HepG2 (cell line): ENCODE measurements at regions not wholly inside any gene's neighbourhood (a gene's known extent, or its start where the extent isn't known, plus 50 kb on each side); places are given as distances from the start of the nearest gene placed in this dataset.

Source experiments
- ATAC-seq: fragments of 200-7000 bp; cut with Tn5 transposase; 3 replicates; pipeline ENCODE4 v1.9.1; 2020; ENCODE audit warnings: mild to moderate bottlenecking, moderate library complexity
- BruUV-seq: library from RNA; stranded (reverse); fragments of 400-500 nt; replicated peaks from 2 replicates; lab custom pipeline; 2021; lab: Mats Ljungman, UMichigan
- CTCF ChIA-PET: fragments of 300-600 bp; formaldehyde crosslinking; extraction: SDS; loops from one replicate; lab custom pipeline; 2021; ENCODE audit warnings: low total read pairs, inconsistent platforms, low intra/inter-chr PET ratio; lab: Yijun Ruan, JAX
- POLR2A ChIA-PET: fragments of 350-600 bp; sonication (Branson Sonifier 250); formaldehyde crosslinking; loops from one replicate; lab custom pipeline; 2020; ENCODE audit warnings: antibody characterized with exemption, inconsistent platforms; lab: Yijun Ruan, JAX
- DNase-seq: peaks from one replicate; pipeline ENCODE4 v3.0.0-alpha.2; 2015; ENCODE audit warnings: low spot score
- FAIRE-seq: peaks from 3 replicates; lab custom pipeline; 2011; peaks lifted over from hg19 to GRCh38; lab: Jason Lieb, UNC
- H2AFZ ChIP-seq: one replicate; pipeline ENCODE4 v1.6.1; 2011; ENCODE audit warnings: low read length, inconsistent platforms
- H3K27ac ChIP-seq: fragments of 300-600 bp; 3 replicates; pipeline ENCODE4 v1.8.0; 2011; ENCODE audit warnings: mixed run types, mild to moderate bottlenecking, mixed read lengths, low read length, inconsistent platforms; ENCODE audit not compliant: insufficient read depth; ENCODE audit errors: extremely low read length
- H3K27me3 ChIP-seq, 2 experiments: fragments of 200-600 bp in 1 of 2; 2 replicates in 1 of 2; 3 replicates in 1 of 2; pipeline versions ENCODE4 v1.6.0 to v1.8.0; 2011; ENCODE audit warnings: low read length in 2 of 2, mild to moderate bottlenecking in 2 of 2, moderate library complexity in 2 of 2, inconsistent platforms in 1 of 2; ENCODE audit not compliant: insufficient read depth in 2 of 2, control insufficient read depth in 1 of 2
- H3K36me3 ChIP-seq, 2 experiments: fragments of 200-600 bp in 1 of 2; replicated peaks in 1 of 2; 2 replicates in 1 of 2; 3 replicates in 1 of 2; pipeline versions ENCODE4 v1.5.1 to v1.8.0; 2011; ENCODE audit warnings: low read length in 2 of 2, inconsistent platforms in 1 of 2; ENCODE audit not compliant: insufficient read depth in 2 of 2, control insufficient read depth in 1 of 2
- H3K4me1 ChIP-seq: 2 replicates; pipeline ENCODE4 v1.5.1; 2012; ENCODE audit warnings: low read length, inconsistent platforms; ENCODE audit not compliant: insufficient read depth
- H3K4me2 ChIP-seq: 2 replicates; pipeline ENCODE4 v1.6.0; 2011; ENCODE audit warnings: low read depth, low read length, inconsistent platforms
- H3K4me3 ChIP-seq, 3 experiments: fragments of 200-600 bp in 1 of 3; sonication (generic), shearing (Covaris generic) in 1 of 3; replicated peaks in 1 of 3; 2 replicates each; pipeline ENCODE4 v1.5.1; 2011 to 2016; ENCODE audit warnings: low read length in 3 of 3, inconsistent platforms in 2 of 3, low read depth in 2 of 3, mild to moderate bottlenecking in 2 of 3, control low read depth in 1 of 3, mixed read lengths in 1 of 3; ENCODE audit not compliant: insufficient read depth in 1 of 3
- H3K79me2 ChIP-seq: one replicate; pipeline ENCODE4 v1.6.1; 2011; ENCODE audit warnings: low read length, inconsistent platforms; ENCODE audit not compliant: insufficient read depth
- H3K9ac ChIP-seq: 2 replicates; pipeline ENCODE4 v1.6.0; 2011; ENCODE audit warnings: mild to moderate bottlenecking, low read depth, low read length, inconsistent platforms; ENCODE audit not compliant: insufficient read depth
- H3K9me3 ChIP-seq: 2 replicates; pipeline ENCODE4 v1.5.1; 2012; ENCODE audit warnings: mild to moderate bottlenecking, low read length
- H4K20me1 ChIP-seq: 2 replicates; pipeline ENCODE4 v1.6.0; 2011; ENCODE audit warnings: inconsistent platforms, mild to moderate bottlenecking, low read length, moderate library complexity; ENCODE audit not compliant: insufficient read depth
- FOXK1 ChIP-seq: sonication (generic); formaldehyde crosslinking; IDR thresholded peaks from 2 replicates; pipeline ENCODE4 v1.4.0; 2020; ENCODE audit warnings: low read depth, missing genetic modification reagents, borderline replicate concordance
- GABPA ChIP-seq, 2 experiments: IDR thresholded peaks; 2 replicates each; pipeline ENCODE4 v1.6.1; 2011 to 2016; ENCODE audit warnings: low read depth in 2 of 2, low read length in 1 of 2, missing biosample characterization in 1 of 2, missing genetic modification characterization in 1 of 2
- GZF1 ChIP-seq: sonication (generic); formaldehyde crosslinking; IDR thresholded peaks from 2 replicates; pipeline ENCODE4 v1.5.1; 2020; ENCODE audit warnings: mild to moderate bottlenecking, missing genetic modification reagents
- PRMT3 ChIP-seq: sonication (generic); formaldehyde crosslinking; IDR thresholded peaks from 2 replicates; pipeline ENCODE4 v1.8.1; 2022; ENCODE audit warnings: low read depth, mild to moderate bottlenecking, moderate library complexity, missing genetic modification reagents, borderline replicate concordance
- RFXAP ChIP-seq: sonication (generic); formaldehyde crosslinking; IDR thresholded peaks from 2 replicates; pipeline ENCODE4 v1.4.0; 2020; ENCODE audit warnings: missing genetic modification reagents, borderline replicate concordance
- TRIM24 ChIP-seq: sonication (generic); formaldehyde crosslinking; IDR thresholded peaks from 2 replicates; pipeline ENCODE4 v1.8.0; 2022; ENCODE audit warnings: mild to moderate bottlenecking, missing genetic modification reagents
- ZFP36L2 ChIP-seq: sonication (generic); formaldehyde crosslinking; IDR thresholded peaks from 2 replicates; pipeline ENCODE4 v1.4.0; 2020; ENCODE audit warnings: missing genetic modification reagents
- ZNF83 ChIP-seq: sonication (generic); formaldehyde crosslinking; IDR thresholded peaks from 2 replicates; pipeline ENCODE4 v1.4.0; 2020; ENCODE audit warnings: missing genetic modification reagents, mild to moderate bottlenecking, borderline replicate concordance
- ZSCAN20 ChIP-seq: sonication (generic); formaldehyde crosslinking; IDR thresholded peaks from 2 replicates; pipeline ENCODE4 v1.4.0; 2020; ENCODE audit warnings: missing genetic modification reagents, mild to moderate bottlenecking, borderline replicate concordance
- WGBS: methylation state at CpG from one replicate; pipeline ENCODE4 v1.1.6; 2017; ENCODE audit warnings: low lambda C conversion rate; 5-methylcytosine and 5-hydroxymethylcytosine counted together
- in situ Hi-C: cut with HindIII; loops from 2 replicates; pipeline ENCODE4 v1.10.0; 2017; ENCODE audit warnings: low pct_unique_long_range_greater_than_20kb; ENCODE audit not compliant: extremely low pct_ligation_motif_present
- intact Hi-C: fragments of 100-400 bp; cut with micrococcal nuclease; formaldehyde crosslinking; loops from one replicate; pipeline ENCODE4 v1.10.0; 2022; ENCODE audit not compliant: unreplicated experiment
- TF ChIP-seq, protein P1 (sequence below): sonication (generic); formaldehyde crosslinking; IDR thresholded peaks from 2 replicates; pipeline ENCODE4 v1.5.0; 2020; ENCODE audit warnings: missing genetic modification reagents
- TF ChIP-seq, protein P2 (sequence below): sonication (generic); formaldehyde crosslinking; IDR thresholded peaks from 2 replicates; pipeline ENCODE4 v1.4.0; 2020; ENCODE audit warnings: missing genetic modification reagents
- TF ChIP-seq, protein P3 (sequence below): sonication (generic); formaldehyde crosslinking; IDR thresholded peaks from 2 replicates; pipeline ENCODE4 v1.4.0; 2020; ENCODE audit warnings: missing genetic modification reagents, mild to moderate bottlenecking, borderline replicate concordance
- TF ChIP-seq, protein P4 (sequence below): sonication (generic); formaldehyde crosslinking; IDR thresholded peaks from 2 replicates; pipeline ENCODE4 v1.8.0; 2022; ENCODE audit warnings: missing genetic modification reagents, mild to moderate bottlenecking, inconsistent platforms, borderline replicate concordance

DNA sequence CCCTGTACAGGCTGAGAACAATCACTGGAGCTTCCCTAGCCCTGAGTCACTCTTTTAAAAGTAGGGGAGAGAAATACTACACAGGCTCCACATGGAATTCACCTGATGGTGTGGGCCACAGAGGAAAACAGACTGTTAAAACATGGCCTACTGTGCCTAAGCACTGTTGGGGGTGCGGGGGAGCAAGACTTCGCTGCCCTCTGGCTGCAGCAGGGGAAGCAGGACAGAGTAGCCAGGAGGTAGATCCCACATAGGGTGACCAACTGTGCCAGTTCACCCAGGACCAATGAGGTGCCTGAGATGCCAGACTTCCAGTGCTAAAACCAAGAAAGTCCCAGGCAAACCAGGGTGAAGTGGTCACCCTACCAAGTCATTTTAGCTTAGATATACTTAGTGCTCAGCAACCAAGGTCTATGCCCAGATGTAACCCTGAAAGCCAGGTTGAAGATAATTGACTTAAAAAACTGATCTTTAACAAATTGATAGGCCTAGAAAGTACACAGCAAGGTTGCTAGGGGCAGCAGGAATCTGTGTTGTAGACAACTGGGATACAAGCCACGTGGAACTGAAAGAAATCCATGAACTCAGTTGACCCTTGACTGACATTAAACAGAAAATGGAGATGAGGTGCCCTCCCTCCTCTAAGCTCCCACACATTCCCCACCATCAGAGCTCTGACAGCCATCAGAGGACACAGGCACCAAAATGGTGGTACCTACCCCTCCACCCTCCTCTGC is 344.2 kb upstream of the PPP2R3A start:
- CTCF ChIA-PET: no interaction called here
- WGBS: 0% methylated on average over 3 of the region's 3 CpGs
- in situ Hi-C loops: no loop called here
- ATAC-seq: no peak
- Histone ChIP-seq H4K20me1 (no peaks in the 10 kb centered on the region), H3K27ac (no peak overlapping the region), H3K9me3 (no peaks in the 10 kb centered on the region), H3K27me3 (no peaks in the 10 kb centered on the region; a peak in 1 of 5 replicates), H3K36me3 (no peaks in the 10 kb centered on the region), H2AFZ (no peak overlapping the region), H3K79me2 (no peaks in the 10 kb centered on the region), H3K4me2 (no peak overlapping the region), H3K4me3 (no peak overlapping the region), H3K4me1 (no peaks in the 10 kb centered on the region), H3K9ac (no peak overlapping the region)
- intact Hi-C loops: no loop called here
- POLR2A ChIA-PET: no interaction called here
- no peak for DNase-seq
- BruUV-seq: no TSS peak
- FAIRE-seq: no peak
- no peak for TF ChIP-seq GABPA (IDR thresholded peaks at IDR 0.05; ENCODE audit: low read depth, low read length)
- TF ChIP-seq GABPA (CRISPR knock-in tag; IDR thresholded peaks at IDR 0.05; ENCODE audit: low read depth): no peak
- TF ChIP-seq, protein P1, sequence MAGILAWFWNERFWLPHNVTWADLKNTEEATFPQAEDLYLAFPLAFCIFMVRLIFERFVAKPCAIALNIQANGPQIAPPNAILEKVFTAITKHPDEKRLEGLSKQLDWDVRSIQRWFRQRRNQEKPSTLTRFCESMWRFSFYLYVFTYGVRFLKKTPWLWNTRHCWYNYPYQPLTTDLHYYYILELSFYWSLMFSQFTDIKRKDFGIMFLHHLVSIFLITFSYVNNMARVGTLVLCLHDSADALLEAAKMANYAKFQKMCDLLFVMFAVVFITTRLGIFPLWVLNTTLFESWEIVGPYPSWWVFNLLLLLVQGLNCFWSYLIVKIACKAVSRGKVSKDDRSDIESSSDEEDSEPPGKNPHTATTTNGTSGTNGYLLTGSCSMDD (CRISPR knock-in tag): no peak
- TF ChIP-seq TRIM24: no peak
- no peak for TF ChIP-seq RFXAP
- TF ChIP-seq, protein P2, sequence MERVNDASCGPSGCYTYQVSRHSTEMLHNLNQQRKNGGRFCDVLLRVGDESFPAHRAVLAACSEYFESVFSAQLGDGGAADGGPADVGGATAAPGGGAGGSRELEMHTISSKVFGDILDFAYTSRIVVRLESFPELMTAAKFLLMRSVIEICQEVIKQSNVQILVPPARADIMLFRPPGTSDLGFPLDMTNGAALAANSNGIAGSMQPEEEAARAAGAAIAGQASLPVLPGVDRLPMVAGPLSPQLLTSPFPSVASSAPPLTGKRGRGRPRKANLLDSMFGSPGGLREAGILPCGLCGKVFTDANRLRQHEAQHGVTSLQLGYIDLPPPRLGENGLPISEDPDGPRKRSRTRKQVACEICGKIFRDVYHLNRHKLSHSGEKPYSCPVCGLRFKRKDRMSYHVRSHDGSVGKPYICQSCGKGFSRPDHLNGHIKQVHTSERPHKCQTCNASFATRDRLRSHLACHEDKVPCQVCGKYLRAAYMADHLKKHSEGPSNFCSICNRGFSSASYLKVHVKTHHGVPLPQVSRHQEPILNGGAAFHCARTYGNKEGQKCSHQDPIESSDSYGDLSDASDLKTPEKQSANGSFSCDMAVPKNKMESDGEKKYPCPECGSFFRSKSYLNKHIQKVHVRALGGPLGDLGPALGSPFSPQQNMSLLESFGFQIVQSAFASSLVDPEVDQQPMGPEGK: no peak
- no peak for TF ChIP-seq GZF1
- no peak for TF ChIP-seq PRMT3 (CRISPR knock-in tag)
- TF ChIP-seq ZNF83 (CRISPR knock-in tag): no peak
- TF ChIP-seq, protein P3, sequence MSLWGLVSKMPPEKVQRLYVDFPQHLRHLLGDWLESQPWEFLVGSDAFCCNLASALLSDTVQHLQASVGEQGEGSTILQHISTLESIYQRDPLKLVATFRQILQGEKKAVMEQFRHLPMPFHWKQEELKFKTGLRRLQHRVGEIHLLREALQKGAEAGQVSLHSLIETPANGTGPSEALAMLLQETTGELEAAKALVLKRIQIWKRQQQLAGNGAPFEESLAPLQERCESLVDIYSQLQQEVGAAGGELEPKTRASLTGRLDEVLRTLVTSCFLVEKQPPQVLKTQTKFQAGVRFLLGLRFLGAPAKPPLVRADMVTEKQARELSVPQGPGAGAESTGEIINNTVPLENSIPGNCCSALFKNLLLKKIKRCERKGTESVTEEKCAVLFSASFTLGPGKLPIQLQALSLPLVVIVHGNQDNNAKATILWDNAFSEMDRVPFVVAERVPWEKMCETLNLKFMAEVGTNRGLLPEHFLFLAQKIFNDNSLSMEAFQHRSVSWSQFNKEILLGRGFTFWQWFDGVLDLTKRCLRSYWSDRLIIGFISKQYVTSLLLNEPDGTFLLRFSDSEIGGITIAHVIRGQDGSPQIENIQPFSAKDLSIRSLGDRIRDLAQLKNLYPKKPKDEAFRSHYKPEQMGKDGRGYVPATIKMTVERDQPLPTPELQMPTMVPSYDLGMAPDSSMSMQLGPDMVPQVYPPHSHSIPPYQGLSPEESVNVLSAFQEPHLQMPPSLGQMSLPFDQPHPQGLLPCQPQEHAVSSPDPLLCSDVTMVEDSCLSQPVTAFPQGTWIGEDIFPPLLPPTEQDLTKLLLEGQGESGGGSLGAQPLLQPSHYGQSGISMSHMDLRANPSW (CRISPR knock-in tag): no peak
- TF ChIP-seq, protein P4, sequence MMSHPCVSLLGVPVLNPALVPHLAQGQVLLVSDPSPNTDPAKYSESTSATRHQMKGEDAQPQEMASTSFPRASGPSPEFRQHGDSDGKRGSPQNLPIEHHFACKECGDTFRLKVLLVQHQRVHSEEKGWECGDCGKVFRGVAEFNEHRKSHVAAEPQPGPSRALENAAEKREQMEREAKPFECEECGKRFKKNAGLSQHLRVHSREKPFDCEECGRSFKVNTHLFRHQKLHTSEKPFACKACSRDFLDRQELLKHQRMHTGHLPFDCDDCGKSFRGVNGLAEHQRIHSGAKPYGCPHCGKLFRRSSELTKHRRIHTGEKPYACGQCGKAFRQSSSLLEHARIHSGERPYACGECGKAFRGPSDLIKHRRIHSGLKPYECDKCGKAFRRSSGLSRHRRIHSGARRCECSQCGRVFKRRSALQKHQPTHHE (CRISPR knock-in tag): no peak
- no peak for TF ChIP-seq ZFP36L2 (CRISPR knock-in tag)
- TF ChIP-seq FOXK1 (CRISPR knock-in tag): no peak
- TF ChIP-seq ZSCAN20 (CRISPR knock-in tag): no peak
